T follicular helper cell (primary cell): ENCODE measurements at regions not wholly inside any gene's neighbourhood (a gene's known extent, or its start where the extent isn't known, plus 50 kb on each side); places are given as distances from the start of the nearest gene placed in this dataset.

Experiments used
- DNase-seq: peaks from one replicate; pipeline ENCODE4 v3.0.0-alpha.2; 2020; ENCODE audit warnings: low read depth

DNA sequence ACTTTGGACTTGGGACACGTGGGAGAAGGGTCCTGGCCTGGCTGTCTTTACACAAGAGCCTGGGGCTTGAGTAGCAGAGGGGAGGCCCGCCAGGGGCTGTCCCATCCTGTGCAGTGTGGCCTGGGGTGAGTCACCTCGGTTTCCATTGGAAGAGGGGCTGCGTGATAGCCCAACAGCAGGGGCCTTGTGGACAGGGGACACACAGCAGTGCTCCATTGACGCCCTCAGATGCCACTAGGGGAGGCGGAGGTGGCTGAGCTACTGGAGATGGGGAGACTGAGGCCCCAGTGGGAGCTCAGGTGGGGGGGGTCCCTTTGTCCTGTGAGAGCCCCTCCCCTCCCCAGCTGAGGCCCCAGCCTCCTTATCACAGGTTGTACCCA, 50.0 kb upstream of the RNU6ATAC start:
- no peak for DNase-seq

GRCh38 chr9:134214766-134215419, 50.5 kb upstream of the RNU6ATAC start:
- DNase-seq: no peak

DNA sequence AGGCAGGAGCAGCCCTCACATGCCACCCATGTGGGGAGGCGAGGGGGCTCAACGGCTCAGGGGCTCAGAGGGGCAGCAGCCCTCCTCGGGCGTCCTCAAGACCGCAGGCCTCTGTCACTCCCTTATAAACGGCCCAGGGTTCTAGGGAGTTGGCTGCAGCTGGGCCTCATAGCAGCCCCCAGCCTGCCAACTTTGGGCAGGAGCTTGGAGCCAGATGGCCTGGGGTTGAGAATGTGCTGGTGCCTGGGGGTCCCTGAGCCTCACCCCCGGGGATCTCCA, 51.0 kb upstream of the RNU6ATAC start:
- DNase-seq: no peak

GRCh38 chr9:134215699-134216448, 51.5 kb upstream of the RNU6ATAC start:
- DNase-seq: no peak

- no peak for DNase-seq
Observed at GRCh38 chr9:134216449-134216951, 52.1 kb upstream of the RNU6ATAC start.

- no peak for DNase-seq
Observed at GRCh38 chr9:134216961-134217360, 52.6 kb upstream of the RNU6ATAC start.

- DNase-seq: no peak
Observed at GRCh38 chr9:134217431-134218210, 53.3 kb upstream of the RNU6ATAC start.

DNA sequence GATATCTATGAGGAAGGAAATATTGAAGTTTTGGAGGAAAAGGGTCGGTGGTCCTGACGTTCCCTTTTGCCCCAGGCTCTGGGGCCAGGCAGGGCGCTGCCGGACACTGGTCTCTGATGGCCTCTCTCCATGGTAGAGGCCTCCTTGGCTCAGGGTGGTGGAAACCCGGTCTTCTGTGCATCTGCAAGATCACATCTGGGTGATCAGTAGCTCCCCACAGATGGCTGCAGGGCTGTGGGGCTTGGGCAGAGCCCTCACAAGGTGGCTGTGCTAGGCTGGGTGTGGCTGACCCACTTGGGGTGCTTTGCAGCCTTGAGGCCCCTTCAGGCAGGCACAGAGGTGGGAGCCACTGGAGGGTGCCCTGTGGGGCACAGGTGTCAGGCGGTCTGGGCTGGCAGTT, 53.9 kb upstream of the RNU6ATAC start:
- no peak for DNase-seq

- DNase-seq: no peak
Observed at GRCh38 chr9:134219646-134220060, 55.3 kb upstream of the RNU6ATAC start.

DNA sequence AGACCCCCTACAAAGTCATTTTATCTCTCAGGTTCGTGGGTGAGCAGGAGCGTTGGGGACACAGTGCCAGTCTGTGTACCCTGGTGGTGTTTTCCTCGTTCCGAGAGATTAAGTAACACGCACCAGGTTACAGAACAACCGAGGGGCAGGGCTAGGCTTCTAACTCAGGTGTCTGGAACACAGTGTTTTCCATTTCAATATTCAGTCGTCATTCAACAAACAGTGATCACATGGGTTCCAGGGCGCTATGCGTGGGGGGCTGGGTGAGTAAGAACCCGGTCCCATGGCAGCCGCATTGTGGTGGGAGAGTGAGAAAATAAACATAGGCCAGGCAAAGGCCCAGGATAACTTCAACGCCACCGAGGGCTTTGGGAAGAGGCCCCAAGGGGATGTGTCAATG, 55.9 kb upstream of the RNU6ATAC start:
- no peak for DNase-seq

- no peak for DNase-seq
Observed at GRCh38 chr9:134221273-134222017, 57.1 kb upstream of the RNU6ATAC start.

- DNase-seq: no peak
Observed at GRCh38 chr9:134222018-134222573, 57.7 kb upstream of the RNU6ATAC start.

- no peak for DNase-seq
Observed at GRCh38 chr9:134223091-134223490, 58.7 kb upstream of the RNU6ATAC start.

GRCh38 chr9:134223591-134224122, 59.3 kb upstream of the RNU6ATAC start:
- no peak for DNase-seq

GRCh38 chr9:134224127-134224526, 59.8 kb upstream of the RNU6ATAC start:
- DNase-seq: no peak

DNA sequence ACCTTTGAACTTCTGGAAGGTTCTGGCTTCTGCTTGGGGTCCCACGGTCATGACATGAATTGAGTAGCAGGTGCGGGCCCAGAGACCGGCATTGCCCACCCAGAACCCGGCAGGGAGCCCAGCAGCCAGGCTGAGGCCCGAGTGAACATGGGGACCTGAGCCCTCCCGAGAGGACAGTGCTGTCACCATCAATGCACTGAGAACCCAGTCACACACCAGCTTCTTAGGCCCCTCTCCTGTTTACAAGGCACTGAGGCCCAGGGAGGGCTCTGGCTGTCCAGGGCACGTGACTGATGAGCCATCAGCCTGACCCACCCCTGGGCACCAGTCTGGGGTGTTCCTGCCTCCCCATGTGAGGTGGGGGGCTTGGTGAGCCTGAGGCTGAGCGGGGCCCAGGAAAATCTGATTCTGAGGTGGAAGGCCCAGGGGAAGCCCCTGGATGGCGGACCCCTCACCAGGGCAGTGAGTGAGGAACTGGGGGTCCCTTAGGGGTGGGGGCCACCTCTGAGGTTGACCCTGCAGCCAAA, 60.3 kb upstream of the RNU6ATAC start:
- no peak for DNase-seq

GRCh38 chr9:134225186-134225585, 60.8 kb upstream of the RNU6ATAC start:
- no peak for DNase-seq

DNA sequence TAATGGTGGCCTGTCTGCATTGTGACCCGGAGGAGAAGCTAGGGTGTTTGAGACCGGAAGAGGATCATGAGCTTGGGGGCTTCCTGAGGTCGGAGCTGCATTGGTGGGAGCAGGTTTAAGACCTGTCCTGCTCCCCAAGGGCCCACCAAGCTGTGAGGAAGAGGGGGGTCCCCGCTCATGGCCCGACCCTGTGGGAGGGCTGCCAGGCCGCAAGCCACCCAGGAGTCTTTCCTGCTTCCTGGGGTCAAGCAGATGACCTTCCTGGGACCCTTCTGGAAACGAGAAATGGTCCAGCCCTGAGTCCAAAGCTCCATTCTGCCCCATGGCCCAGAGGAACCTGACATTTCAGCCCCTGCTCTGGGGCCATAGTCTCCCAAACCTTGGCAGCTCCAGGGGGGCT, 61.5 kb upstream of the RNU6ATAC start:
- no peak for DNase-seq

DNA sequence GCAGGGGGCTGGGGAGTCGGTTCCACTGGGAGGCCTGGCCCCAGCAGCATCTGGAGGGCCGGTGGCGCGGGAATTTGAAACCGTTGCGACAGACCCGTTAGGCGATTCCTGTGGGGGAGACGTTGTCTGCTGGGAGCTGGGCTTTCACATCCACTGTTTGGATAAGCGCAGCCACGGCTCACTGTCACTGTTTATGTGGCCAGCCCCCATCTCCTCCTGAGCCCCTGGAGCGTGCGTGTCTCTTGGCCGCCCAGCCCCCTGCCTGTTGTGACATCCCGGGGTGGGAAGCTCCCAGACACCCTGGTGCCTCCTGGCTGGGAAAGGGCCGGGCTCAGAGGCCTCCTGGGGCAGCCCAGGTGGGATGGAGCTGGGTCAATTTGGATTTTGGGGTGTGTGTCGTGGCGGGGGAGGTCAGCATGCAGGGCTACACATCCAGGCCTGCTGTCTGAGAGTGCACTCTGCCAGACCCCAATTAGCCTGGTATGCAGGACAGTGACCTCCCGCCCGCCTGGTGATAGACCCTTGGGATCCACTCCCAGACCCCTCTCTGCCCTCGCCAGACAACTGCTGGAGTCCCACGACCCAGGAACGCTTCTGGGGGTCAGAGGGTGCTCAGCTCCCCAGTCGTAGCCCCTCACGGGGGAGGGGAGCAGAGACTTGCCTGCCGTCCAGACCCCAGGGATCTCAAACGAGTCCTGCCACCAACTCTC, 62.0 kb upstream of the RNU6ATAC start:
- no peak for DNase-seq
